ENCODE measurements at regions not wholly inside any gene's neighbourhood (a gene's known extent, or its start where the extent isn't known, plus 50 kb on each side); places are given as distances from the start of the nearest gene placed in this dataset.
"Not testable (repeated sequence)": the region's sequence is repeated elsewhere in the genome, so short reads cannot be mapped to it uniquely, and the experiment has no call there.

- no peak for DNase-seq
Measured at GRCh38 chr2:61774351-61774750, 79.5 kb downstream of the FAM161A start.

GRCh38 chr2:61771904-61772845, 81.7 kb downstream of the FAM161A start:
- DNase-seq = no peak

- no peak for DNase-seq
Measured at GRCh38 chr2:61770746-61771145, 83.1 kb downstream of the FAM161A start.

- DNase-seq = no peak
Measured at GRCh38 chr2:61770298-61770697, 83.6 kb downstream of the FAM161A start.

GRCh38 chr2:61769093-61769675, 84.7 kb downstream of the FAM161A start:
- no peak for DNase-seq

GRCh38 chr2:61764035-61764800, 89.6 kb downstream of the FAM161A start:
- peak; percentile 86 to 97 (median 95) for DNase-seq

- DNase-seq = no peak
Measured at GRCh38 chr2:61763605-61764034, 90.2 kb downstream of the FAM161A start.

- DNase-seq = peak in 2 of 6 experiments; percentile 10 to 13
Measured at GRCh38 chr2:61762292-61762691, 91.6 kb downstream of the FAM161A start.

- DNase-seq = no peak
Measured at GRCh38 chr2:61759718-61760117, 94.1 kb downstream of the FAM161A start.

GRCh38 chr2:61759005-61759404, 94.9 kb downstream of the FAM161A start:
- no peak for DNase-seq

GRCh38 chr2:61758159-61758558, 95.7 kb downstream of the FAM161A start:
- DNase-seq = no peak

- DNase-seq = no peak
Measured at GRCh38 chr2:61753512-61753911, 100.3 kb downstream of the FAM161A start.

- no peak for DNase-seq
Measured at GRCh38 chr2:61750624-61751023, 103.2 kb downstream of the FAM161A start.

GRCh38 chr2:61742955-61743354, 110.9 kb downstream of the FAM161A start:
- no peak for DNase-seq

GRCh38 chr2:61737841-61738240, 116.0 kb downstream of the FAM161A start:
- no peak for DNase-seq

- no peak for DNase-seq
Measured at GRCh38 chr2:61736953-61737352, 116.9 kb downstream of the FAM161A start.

GRCh38 chr2:61733563-61733962, 120.3 kb downstream of the FAM161A start:
- no peak for DNase-seq

GRCh38 chr2:61732787-61733186, 121.1 kb downstream of the FAM161A start:
- no peak for DNase-seq

GRCh38 chr2:61727746-61728145, 126.1 kb downstream of the FAM161A start:
- DNase-seq = no peak

- no peak for DNase-seq
Measured at GRCh38 chr2:61726456-61727209, 127.2 kb downstream of the FAM161A start.

GRCh38 chr2:61723364-61723763, 130.5 kb downstream of the FAM161A start:
- DNase-seq = not testable (repeated sequence)

- DNase-seq = no peak
Measured at GRCh38 chr2:61722800-61723199, 131.1 kb downstream of the FAM161A start.

- DNase-seq = no peak
Measured at GRCh38 chr2:61722318-61722717, 131.5 kb downstream of the FAM161A start.
